Fibroblast of pulmonary artery (primary cell): ENCODE measurements at regions not wholly inside any gene's neighbourhood (a gene's known extent, or its start where the extent isn't known, plus 50 kb on each side); places are given as distances from the start of the nearest gene placed in this dataset.

Experiments
- DNase-seq: peaks from one replicate; pipeline ENCODE4 v3.0.0-alpha.2; 2010; ENCODE audit warnings: low read depth
- H3K4me3 ChIP-seq: replicated peaks from 2 replicates; pipeline ENCODE4 v1.5.1; 2011; ENCODE audit warnings: low read depth, mild to moderate bottlenecking, control low read depth, low read length, moderate library complexity
- TF ChIP-seq, protein P1 (sequence below): IDR thresholded peaks from 2 replicates; pipeline ENCODE4 v1.5.1; 2011; ENCODE audit warnings: mild to moderate bottlenecking, control low read depth, low read length, inconsistent platforms; ENCODE audit errors: missing control alignments

DNA sequence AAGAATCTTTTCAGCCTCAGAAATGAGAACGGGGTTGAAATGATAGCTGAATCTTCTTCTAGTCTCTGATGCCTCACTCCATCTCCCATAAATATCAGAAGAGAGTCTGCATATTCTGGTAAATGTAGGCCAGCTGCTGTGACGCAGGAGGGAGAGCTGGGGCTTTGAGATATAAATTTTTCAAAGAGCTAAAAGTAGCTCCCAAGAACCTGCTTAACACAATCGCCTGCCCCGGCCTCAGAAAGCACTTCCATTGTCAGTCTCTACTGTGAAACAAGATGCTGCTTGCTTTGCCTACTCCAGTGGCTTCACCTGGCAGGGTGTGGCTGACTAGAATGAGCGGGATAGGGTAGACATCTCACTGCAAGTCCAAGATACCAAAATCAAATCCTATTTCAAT is 105.0 kb upstream of the CCDC150 start:
- H3K4me3 ChIP-seq, result no peak overlapping the region
- no peak for DNase-seq
- TF ChIP-seq, protein P1, sequence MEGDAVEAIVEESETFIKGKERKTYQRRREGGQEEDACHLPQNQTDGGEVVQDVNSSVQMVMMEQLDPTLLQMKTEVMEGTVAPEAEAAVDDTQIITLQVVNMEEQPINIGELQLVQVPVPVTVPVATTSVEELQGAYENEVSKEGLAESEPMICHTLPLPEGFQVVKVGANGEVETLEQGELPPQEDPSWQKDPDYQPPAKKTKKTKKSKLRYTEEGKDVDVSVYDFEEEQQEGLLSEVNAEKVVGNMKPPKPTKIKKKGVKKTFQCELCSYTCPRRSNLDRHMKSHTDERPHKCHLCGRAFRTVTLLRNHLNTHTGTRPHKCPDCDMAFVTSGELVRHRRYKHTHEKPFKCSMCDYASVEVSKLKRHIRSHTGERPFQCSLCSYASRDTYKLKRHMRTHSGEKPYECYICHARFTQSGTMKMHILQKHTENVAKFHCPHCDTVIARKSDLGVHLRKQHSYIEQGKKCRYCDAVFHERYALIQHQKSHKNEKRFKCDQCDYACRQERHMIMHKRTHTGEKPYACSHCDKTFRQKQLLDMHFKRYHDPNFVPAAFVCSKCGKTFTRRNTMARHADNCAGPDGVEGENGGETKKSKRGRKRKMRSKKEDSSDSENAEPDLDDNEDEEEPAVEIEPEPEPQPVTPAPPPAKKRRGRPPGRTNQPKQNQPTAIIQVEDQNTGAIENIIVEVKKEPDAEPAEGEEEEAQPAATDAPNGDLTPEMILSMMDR, result no peak

DNA sequence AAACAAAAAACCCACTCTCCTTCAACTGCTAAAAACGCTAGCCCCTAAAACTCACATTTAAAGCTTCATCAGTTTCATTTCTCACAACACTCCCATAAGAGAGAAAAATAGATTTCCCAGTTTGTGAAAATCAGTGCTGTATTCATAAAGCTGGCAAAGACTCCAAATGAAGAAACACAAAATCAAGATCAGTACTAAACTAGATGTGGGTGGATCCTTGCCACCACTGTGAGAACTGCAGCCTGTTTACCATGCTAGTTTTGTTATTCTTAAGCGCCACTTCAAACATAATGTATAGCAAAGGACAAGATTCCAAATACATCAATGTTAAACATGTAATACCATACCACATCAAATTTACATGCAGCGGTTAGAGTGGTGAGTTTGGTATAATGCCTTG is 104.5 kb upstream of the CCDC150 start:
- no peak for DNase-seq
- TF ChIP-seq, protein P1, result no peak
- H3K4me3 ChIP-seq, result no peak overlapping the region

DNA sequence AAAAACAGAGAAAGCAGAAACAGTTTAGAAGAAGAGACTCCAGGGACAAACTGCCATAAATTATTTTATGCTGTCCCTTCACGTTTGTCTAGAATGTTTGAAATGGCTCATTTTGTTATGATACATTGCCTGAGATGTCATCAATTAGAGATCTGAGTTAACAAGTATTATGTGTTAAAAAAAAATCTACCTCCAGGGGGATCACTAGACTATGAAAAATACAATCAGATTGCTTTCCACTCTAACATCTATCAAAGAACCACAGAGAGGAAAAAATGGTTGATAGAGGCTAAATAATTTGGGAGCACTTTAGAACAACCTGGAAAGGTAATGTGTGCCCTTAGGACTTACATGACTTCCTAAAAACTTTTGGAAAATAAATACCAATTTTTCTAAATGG is 103.8 kb upstream of the CCDC150 start:
- no peak overlapping the region for H3K4me3 ChIP-seq
- TF ChIP-seq, protein P1, result no peak
- DNase-seq, result no peak

DNA sequence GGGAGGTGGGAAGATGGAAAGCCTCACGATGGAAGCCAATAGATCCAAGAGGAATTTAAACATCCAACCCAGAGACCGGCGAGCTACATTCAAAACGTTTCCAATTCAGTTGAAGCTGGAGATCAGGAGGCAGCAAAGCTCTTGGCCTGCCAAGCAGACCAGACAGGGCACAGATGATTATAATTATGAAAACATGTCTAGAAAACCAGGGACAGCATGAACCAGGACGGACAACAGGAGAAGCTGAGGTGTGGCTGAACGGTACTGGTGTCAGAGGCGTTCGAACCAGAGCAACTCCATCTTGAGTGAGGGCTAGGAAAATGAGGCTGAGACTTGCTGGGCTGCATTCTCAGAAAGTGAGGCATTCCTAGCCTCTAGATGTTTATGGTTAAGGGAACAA is 102.2 kb upstream of the CCDC150 start:
- TF ChIP-seq, protein P1, result no peak
- H3K4me3 ChIP-seq, result no peak overlapping the region
- DNase-seq, result no peak

DNA sequence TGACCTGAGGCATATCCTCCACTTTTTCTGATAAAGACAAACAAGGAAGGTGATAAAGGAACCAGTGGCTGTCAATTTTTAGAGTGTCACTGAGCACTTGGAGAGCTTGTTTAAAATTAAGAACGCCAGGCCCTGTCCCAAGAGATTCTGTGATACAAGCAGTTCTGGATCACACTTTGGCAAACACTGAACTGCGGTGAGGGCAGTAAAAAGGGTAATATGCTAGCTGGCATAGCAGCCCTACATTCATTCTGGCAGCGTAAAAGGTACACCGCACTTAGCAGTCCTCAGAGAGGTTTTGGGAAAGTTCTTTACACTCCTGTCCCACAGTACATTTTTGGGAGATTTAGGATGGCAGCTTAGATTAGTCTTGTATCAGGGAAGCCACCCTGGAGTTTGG is 101.3 kb upstream of the CCDC150 start:
- DNase-seq, result no peak
- H3K4me3 ChIP-seq, result no peak overlapping the region
- TF ChIP-seq, protein P1, result no peak

DNA sequence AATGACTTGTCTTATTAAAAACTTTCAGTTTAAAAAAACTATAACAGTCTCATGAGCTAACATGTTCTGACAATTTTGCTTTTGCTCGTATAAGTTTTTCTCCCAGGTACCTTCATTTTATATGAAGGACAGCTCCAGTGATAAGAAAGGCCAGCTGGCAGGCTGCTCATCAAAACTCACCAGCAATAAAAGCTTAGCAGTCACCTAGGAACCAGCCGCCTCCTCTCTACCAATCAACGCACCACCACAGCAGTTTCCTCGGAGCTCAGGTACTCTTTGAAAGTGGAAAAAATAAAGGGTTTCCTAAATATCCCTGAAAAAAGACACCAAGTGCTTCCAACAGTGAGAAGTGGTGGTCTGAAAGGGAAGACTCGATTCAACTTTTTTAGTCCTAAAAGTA is 100.9 kb upstream of the CCDC150 start:
- TF ChIP-seq, protein P1, result no peak
- no peak for DNase-seq
- H3K4me3 ChIP-seq, result no peak overlapping the region

DNA sequence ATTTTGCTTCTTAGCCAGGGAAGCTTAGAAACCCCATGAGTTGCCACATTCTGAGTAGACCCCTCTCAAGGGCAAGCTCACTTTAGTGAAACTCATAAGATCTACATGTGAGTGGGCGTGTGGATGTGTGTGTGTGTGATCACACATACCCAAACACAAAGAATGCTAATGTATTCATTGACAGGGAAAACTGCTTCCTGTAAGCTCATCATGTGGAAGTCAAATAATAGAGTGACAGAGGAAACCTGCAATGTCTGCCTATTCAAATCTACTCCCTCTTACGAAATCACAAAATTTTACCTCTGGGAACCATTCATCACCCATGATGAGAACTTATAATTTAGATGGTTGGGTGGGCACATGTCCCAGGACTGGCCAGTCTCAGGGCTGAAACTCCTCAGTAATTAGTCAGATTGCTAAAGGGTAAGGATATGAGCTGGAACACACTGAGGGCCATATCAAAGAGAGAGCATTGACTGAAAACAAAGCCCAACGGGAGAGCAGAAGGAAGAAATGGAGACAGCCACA is 94.5 kb upstream of the CCDC150 start:
- no peak overlapping the region for H3K4me3 ChIP-seq
- TF ChIP-seq, protein P1, result no peak
- no peak for DNase-seq
